ENCODE measurements at regions not wholly inside any gene's neighbourhood (a gene's known extent, or its start where the extent isn't known, plus 50 kb on each side); places are given as distances from the start of the nearest gene placed in this dataset.

DNA sequence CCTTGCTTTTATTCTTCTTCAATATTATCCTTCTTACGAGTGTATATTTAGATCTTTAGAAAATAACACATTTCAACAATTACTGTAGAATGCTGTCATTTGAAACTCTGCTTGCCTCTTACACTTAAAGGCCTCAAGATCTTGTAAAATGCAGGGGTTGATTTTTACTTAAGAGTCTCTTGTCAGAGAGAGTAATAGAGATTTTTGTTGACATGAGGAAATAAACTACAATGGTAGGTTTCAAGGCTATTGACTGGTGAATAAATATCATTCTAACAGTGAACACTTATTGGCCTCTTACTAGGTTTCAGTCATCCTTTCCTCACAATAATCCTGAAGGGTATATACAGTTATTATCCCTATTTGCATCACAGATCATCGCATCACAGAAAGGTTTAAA lies 344.6 kb downstream of the GBE1 start:
- no peaks in the 10 kb centered on the region for H4K20me1 ChIP-seq (replicated peaks; ENCODE audit: control insufficient read depth, insufficient read depth, low read length)
- ChIA-PET CTCF (ENCODE audit: low intra/inter-chr PET ratio) (no interaction called here), POLR2A (no interaction called here)
- no peaks in the 10 kb centered on the region for H3K9me1 ChIP-seq (ENCODE audit: control insufficient read depth, insufficient read depth, low read length)
- H3K27ac ChIP-seq (ENCODE audit: extremely low read depth, low read depth, low read length) = no peak overlapping the region
- in situ Hi-C loops (cut with MboI) (no loop called here), intact Hi-C loops (cut with micrococcal nuclease) (no loop called here)
- H2AFZ ChIP-seq (ENCODE audit: low read depth, low read length) = no peak overlapping the region
- FAIRE-seq (no peak), DNase-seq (ENCODE audit: extremely low read depth in 1 of 4, low spot score in 3 of 4) (no peak), ATAC-seq (no peak)
- no peaks in the 10 kb centered on the region for H3K36me3 ChIP-seq (ENCODE audit: control insufficient read depth, insufficient read depth, low read length)
- H3K9me3 ChIP-seq (replicated peaks; ENCODE audit: control insufficient read depth, insufficient read depth, low read depth, low read length) = no peaks in the 10 kb centered on the region
- no peaks in the 10 kb centered on the region for H3K4me1 ChIP-seq (replicated peaks in 1 of 2; ENCODE audit: control insufficient read depth in 2 of 2, insufficient read depth in 2 of 2, low read length in 2 of 2)
- no peak overlapping the region for H3K9ac ChIP-seq (ENCODE audit: insufficient read depth in 1 of 2, low read depth in 2 of 2, low read length in 2 of 2)
- no peak overlapping the region for H3K4me3 ChIP-seq
- 0% methylated on average over 2 of the region's 2 CpGs for WGBS (ENCODE audit: insufficient coverage, low coverage, missing lambda C conversion rate)
- BruUV-seq (replicated peaks) = no TSS peak
- no peak overlapping the region for H3K4me2 ChIP-seq (ENCODE audit: insufficient read depth, low read length)
- TF ChIP-seq MTA2 (IDR thresholded peaks at IDR 0.05; ENCODE audit: low read depth) = no peak
- no peak for TF ChIP-seq MECOM (CRISPR knock-in tag; IDR thresholded peaks at IDR 0.05)
- TF ChIP-seq GTF2A2 (tag; IDR thresholded peaks at IDR 0.05) = no peak
- TF ChIP-seq, protein P1, sequence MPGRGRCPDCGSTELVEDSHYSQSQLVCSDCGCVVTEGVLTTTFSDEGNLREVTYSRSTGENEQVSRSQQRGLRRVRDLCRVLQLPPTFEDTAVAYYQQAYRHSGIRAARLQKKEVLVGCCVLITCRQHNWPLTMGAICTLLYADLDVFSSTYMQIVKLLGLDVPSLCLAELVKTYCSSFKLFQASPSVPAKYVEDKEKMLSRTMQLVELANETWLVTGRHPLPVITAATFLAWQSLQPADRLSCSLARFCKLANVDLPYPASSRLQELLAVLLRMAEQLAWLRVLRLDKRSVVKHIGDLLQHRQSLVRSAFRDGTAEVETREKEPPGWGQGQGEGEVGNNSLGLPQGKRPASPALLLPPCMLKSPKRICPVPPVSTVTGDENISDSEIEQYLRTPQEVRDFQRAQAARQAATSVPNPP (IDR thresholded peaks at IDR 0.05; ENCODE audit: borderline replicate concordance, insufficient read depth, insufficient read length) = no peak
- TF ChIP-seq YBX1 (IDR thresholded peaks at IDR 0.05) = no peak
- TF ChIP-seq SIRT6 (IDR thresholded peaks at IDR 0.05; ENCODE audit: low read depth, low read length) = no peak
- TF ChIP-seq, protein P2, sequence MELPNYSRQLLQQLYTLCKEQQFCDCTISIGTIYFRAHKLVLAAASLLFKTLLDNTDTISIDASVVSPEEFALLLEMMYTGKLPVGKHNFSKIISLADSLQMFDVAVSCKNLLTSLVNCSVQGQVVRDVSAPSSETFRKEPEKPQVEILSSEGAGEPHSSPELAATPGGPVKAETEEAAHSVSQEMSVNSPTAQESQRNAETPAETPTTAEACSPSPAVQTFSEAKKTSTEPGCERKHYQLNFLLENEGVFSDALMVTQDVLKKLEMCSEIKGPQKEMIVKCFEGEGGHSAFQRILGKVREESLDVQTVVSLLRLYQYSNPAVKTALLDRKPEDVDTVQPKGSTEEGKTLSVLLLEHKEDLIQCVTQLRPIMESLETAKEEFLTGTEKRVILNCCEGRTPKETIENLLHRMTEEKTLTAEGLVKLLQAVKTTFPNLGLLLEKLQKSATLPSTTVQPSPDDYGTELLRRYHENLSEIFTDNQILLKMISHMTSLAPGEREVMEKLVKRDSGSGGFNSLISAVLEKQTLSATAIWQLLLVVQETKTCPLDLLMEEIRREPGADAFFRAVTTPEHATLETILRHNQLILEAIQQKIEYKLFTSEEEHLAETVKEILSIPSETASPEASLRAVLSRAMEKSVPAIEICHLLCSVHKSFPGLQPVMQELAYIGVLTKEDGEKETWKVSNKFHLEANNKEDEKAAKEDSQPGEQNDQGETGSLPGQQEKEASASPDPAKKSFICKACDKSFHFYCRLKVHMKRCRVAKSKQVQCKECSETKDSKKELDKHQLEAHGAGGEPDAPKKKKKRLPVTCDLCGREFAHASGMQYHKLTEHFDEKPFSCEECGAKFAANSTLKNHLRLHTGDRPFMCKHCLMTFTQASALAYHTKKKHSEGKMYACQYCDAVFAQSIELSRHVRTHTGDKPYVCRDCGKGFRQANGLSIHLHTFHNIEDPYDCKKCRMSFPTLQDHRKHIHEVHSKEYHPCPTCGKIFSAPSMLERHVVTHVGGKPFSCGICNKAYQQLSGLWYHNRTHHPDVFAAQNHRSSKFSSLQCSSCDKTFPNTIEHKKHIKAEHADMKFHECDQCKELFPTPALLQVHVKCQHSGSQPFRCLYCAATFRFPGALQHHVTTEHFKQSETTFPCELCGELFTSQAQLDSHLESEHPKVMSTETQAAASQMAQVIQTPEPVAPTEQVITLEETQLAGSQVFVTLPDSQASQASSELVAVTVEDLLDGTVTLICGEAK (IDR thresholded peaks at IDR 0.05) = no peak
- TF ChIP-seq, protein P2 (CRISPR knock-in tag; IDR thresholded peaks at IDR 0.05) = no peak
- TF ChIP-seq TCF7L2 (IDR thresholded peaks at IDR 0.05; ENCODE audit: low read depth, low read length) = no peak
- H3K79me2 ChIP-seq (ENCODE audit: control insufficient read depth, insufficient read depth, low read length) = no peaks in the 10 kb centered on the region
- H3K27me3 ChIP-seq (ENCODE audit: control insufficient read depth in 2 of 2, insufficient read depth in 2 of 2, low read length in 2 of 2) = no peaks in the 10 kb centered on the region

All from K562 (cell line).